GM06990 (cell line): ENCODE measurements at regions not wholly inside any gene's neighbourhood (a gene's known extent, or its start where the extent isn't known, plus 50 kb on each side); places are given as distances from the start of the nearest gene placed in this dataset.

Experiments
- DNase-seq: peaks from one replicate; pipeline ENCODE4 v3.0.0-alpha.2; 2011; ENCODE audit not compliant: insufficient read length; ENCODE audit errors: extremely low read depth
- H3K27me3 ChIP-seq: replicated peaks from 2 replicates; pipeline ENCODE4 v1.6.0; 2011; ENCODE audit warnings: low read length; ENCODE audit not compliant: control insufficient read depth, insufficient read depth
- H3K36me3 ChIP-seq: 2 replicates; pipeline ENCODE4 v1.5.1; 2011; ENCODE audit warnings: low read length; ENCODE audit not compliant: control insufficient read depth, insufficient read depth
- H3K4me3 ChIP-seq: replicated peaks from 2 replicates; pipeline ENCODE4 v1.5.1; 2011; ENCODE audit warnings: low read depth, mild to moderate bottlenecking, control low read depth, low read length
- CTCF ChIP-seq: IDR thresholded peaks from 2 replicates; pipeline ENCODE4 v1.5.1; 2011; ENCODE audit warnings: low read length, control low read depth, mild to moderate bottlenecking, inconsistent platforms; ENCODE audit not compliant: insufficient read depth, poor library complexity, severe bottlenecking

DNA sequence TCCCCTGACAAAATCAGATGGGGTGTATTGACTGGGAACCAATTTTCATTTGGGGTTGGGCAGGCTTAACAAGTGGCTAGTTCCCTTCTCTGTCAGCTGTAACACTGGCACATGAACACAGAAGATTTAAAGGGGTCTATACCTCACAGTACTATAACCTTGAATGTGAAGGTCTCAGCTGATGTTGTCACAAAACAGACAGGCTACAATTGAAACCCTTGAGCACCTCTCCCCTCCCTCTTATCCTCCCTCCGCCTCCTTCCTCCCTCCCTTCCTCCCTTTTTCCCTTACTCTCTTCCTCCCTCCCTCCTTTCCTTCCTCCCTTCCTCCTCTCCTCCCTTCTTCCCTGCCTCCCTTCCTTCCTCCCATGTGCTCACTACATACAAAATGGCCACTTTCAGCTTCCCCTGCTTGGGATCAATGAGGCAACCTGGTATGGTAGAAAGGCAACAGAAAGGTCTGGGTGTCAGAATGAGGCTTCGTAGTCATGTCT, 262.4 kb downstream of the TTC6 start:
- Histone ChIP-seq H3K4me3 (no peak overlapping the region), H3K27me3 (no peaks in the 10 kb centered on the region), H3K36me3 (no peaks in the 10 kb centered on the region)
- no peak for TF ChIP-seq CTCF
- no peak for DNase-seq

DNA sequence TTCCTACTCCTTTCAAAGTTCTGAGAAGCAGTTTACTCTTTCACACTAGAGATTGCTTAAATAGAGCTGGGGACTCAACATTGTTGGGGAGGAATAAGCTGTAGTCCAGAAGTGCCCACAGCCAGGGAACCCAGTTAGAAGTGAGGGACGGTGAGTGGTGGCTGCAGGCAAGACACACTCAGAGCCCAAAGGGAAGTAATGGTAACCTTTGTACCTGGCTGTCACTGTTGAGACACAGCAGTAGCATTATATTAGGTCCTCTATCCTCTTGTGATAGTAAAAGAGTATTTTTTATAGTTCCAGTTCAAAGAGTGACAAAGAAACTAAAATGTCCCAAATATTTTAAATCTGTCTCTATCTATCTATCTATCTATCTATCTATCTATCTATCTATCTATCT, 263.3 kb downstream of the TTC6 start:
- Histone ChIP-seq H3K27me3 (no peaks in the 10 kb centered on the region), H3K36me3 (no peaks in the 10 kb centered on the region), H3K4me3 (no peak overlapping the region)
- no peak for TF ChIP-seq CTCF
- no peak for DNase-seq

DNA sequence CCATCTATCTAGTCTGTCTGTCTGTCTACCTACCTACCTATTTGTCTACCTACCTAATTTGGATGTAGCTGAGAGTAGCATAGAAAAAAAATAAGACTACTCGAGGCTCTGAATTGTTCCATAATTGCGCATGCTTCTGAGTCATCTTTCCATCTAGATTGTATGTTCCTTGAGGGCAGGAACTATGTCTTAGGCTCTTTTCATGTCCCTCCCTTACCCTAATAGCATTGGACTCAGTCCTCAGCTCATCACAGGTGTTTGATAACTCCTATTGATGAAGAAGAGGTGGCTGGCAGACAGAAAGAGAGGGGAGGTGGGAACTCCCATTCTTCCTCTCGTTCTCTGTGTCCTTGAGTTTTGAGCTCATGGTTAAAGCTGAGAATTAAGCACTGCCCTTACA, 263.7 kb downstream of the TTC6 start:
- no peak for DNase-seq
- H3K4me3 ChIP-seq, result no peak overlapping the region
- H3K27me3 ChIP-seq, result no peaks in the 10 kb centered on the region
- no peak for TF ChIP-seq CTCF
- H3K36me3 ChIP-seq, result no peaks in the 10 kb centered on the region

DNA sequence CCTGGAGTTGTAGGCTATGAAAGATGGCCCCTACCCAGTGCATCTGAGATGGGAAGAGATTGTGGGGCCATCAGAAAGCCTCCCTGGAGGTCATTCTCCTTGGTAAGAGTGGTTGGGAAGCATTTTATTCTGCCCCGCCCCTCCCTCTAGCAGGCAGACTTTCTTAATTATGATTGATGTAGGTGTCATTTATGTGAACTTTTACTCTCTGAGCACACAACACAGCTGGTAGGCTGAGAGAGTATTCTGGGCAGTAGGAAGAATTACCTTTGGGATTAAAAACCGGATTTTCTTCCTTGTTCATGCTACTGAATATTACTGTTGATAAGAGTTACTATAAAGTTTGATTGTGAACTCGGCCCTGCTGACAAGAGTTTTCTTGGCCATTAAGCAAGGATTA, 266.8 kb downstream of the TTC6 start:
- TF ChIP-seq CTCF, result no peak
- Histone ChIP-seq H3K4me3 (no peak overlapping the region), H3K36me3 (no peaks in the 10 kb centered on the region), H3K27me3 (no peaks in the 10 kb centered on the region)
- DNase-seq, result no peak

DNA sequence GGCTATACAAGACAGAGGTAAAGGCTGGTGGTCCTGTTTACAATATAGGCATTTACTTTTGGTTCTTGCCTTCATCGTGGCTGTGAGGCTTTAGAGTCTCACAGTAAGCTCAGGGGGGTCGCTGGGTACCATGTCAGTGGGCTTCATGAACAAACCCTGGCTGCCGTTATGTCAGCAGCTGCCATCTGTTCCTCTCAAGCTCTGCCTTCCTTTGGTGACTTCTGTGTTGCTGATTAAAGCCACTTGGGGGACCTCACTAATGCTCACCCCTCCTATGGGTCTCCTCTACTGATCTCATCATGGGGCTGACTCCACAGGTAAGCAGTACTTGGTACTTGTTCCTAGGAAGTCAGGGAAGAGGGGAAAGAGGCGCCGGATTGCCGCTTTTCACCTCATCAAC, 268.7 kb downstream of the TTC6 start:
- Histone ChIP-seq H3K27me3 (no peaks in the 10 kb centered on the region), H3K4me3 (no peak overlapping the region), H3K36me3 (no peaks in the 10 kb centered on the region)
- no peak for DNase-seq
- no peak for TF ChIP-seq CTCF
